AG09319 (cell line): ENCODE measurements at regions not wholly inside any gene's neighbourhood (a gene's known extent, or its start where the extent isn't known, plus 50 kb on each side); places are given as distances from the start of the nearest gene placed in this dataset.

Experiments
- DNase-seq: peaks from one replicate; pipeline ENCODE4 v3.0.0-alpha.2; 2010; ENCODE audit warnings: low read depth; ENCODE audit errors: extremely low read depth
- CTCF ChIP-seq: IDR thresholded peaks from 2 replicates; pipeline ENCODE4 v1.5.1; 2011; ENCODE audit warnings: low read depth, mild to moderate bottlenecking, inconsistent platforms, low read length, moderate library complexity

GRCh38 chr7:131950758-131951157, 394.3 kb upstream of the PODXL start:
- TF ChIP-seq CTCF, result no peak
- DNase-seq, result no peak

GRCh38 chr7:131949659-131950058, 393.2 kb upstream of the PODXL start:
- DNase-seq, result no peak
- no peak for TF ChIP-seq CTCF

GRCh38 chr7:131948434-131949053, 392.1 kb upstream of the PODXL start:
- no peak for DNase-seq
- no peak for TF ChIP-seq CTCF

- DNase-seq, result no peak
- TF ChIP-seq CTCF, result no peak
These were observed 391.2 kb upstream of the PODXL start for GRCh38 chr7:131947661-131948060.

- no peak for TF ChIP-seq CTCF
These were observed 389.6 kb upstream of the PODXL start for GRCh38 chr7:131945957-131946544.

GRCh38 chr7:131945313-131945911, 389.0 kb upstream of the PODXL start:
- TF ChIP-seq CTCF, result peak; percentile 87
- no peak for DNase-seq

More at GRCh38 chr7:131945957-131946544, 389.6 kb upstream of the PODXL start:
- no peak for DNase-seq

GRCh38 chr7:131944556-131945069, 388.2 kb upstream of the PODXL start:
- no peak for TF ChIP-seq CTCF
- no peak for DNase-seq
